Nephron progenitor cell (in vitro differentiated cells): ENCODE measurements at regions not wholly inside any gene's neighbourhood (a gene's known extent, or its start where the extent isn't known, plus 50 kb on each side); places are given as distances from the start of the nearest gene placed in this dataset.

ENCODE experiments used
- DNase-seq: peaks from one replicate; pipeline ENCODE4 v3.0.0; 2021
- H3K27ac Mint-ChIP-seq: 2 replicates; pipeline ENCODE4 v1.8.0; 2021; ENCODE audit warnings: mild to moderate bottlenecking, moderate library complexity, mixed read lengths
- H3K27me3 Mint-ChIP-seq: 2 replicates; pipeline ENCODE4 v1.8.0; 2021; ENCODE audit warnings: mild to moderate bottlenecking, low read depth, mixed read lengths; ENCODE audit not compliant: poor library complexity
- H3K36me3 Mint-ChIP-seq: 2 replicates; pipeline ENCODE4 v1.8.0; 2021; ENCODE audit warnings: low read depth, mixed read lengths
- H3K4me1 Mint-ChIP-seq: 2 replicates; pipeline ENCODE4 v1.8.0; 2021; ENCODE audit warnings: mixed read lengths
- H3K4me3 Mint-ChIP-seq: 2 replicates; pipeline ENCODE4 v1.8.0; 2021; ENCODE audit warnings: mild to moderate bottlenecking, moderate library complexity, mixed read lengths
- H3K9me3 Mint-ChIP-seq: 2 replicates; pipeline ENCODE4 v1.8.0; 2021; ENCODE audit warnings: mild to moderate bottlenecking, moderate library complexity, mixed read lengths
- CTCF ChIP-seq: fragments of 200-600 bp; sonication (generic); IDR thresholded peaks from 2 replicates; pipeline ENCODE4 v1.5.0; 2021; ENCODE audit warnings: antibody characterized with exemption

- DNase-seq: no peak
- Mint-ChIP-seq H3K9me3 (peaks cover 7% of the 10 kb centered on the region), H3K4me3 (no peak overlapping the region), H3K27ac (peak overlapping the region; percentile 75), H3K4me1 (peaks cover 46% of the 10 kb centered on the region), H3K27me3 (peaks cover 2% of the 10 kb centered on the region), H3K36me3 (no peaks in the 10 kb centered on the region)
- TF ChIP-seq CTCF: no peak
Measured at GRCh38 chr9:20083390-20083789, 294.6 kb upstream of the SLC24A2 start.

- peaks cover 2% of the 10 kb centered on the region for H3K27me3 Mint-ChIP-seq
- no peak overlapping the region for H3K4me3 Mint-ChIP-seq
- TF ChIP-seq CTCF: no peak
- H3K4me1 Mint-ChIP-seq: peaks cover 47% of the 10 kb centered on the region
- peak overlapping the region; percentile 75 for H3K27ac Mint-ChIP-seq
- no peak for DNase-seq
- peaks cover 7% of the 10 kb centered on the region for H3K9me3 Mint-ChIP-seq
- no peaks in the 10 kb centered on the region for H3K36me3 Mint-ChIP-seq
Measured at GRCh38 chr9:20082831-20083230, 294.0 kb upstream of the SLC24A2 start.

- H3K27me3 Mint-ChIP-seq: peaks cover 2% of the 10 kb centered on the region
- no peak for DNase-seq
- peaks cover 7% of the 10 kb centered on the region for H3K9me3 Mint-ChIP-seq
- H3K4me3 Mint-ChIP-seq: no peak overlapping the region
- peaks cover 47% of the 10 kb centered on the region for H3K4me1 Mint-ChIP-seq
- no peak for TF ChIP-seq CTCF
- no peak overlapping the region for H3K27ac Mint-ChIP-seq
- H3K36me3 Mint-ChIP-seq: no peaks in the 10 kb centered on the region
Measured at GRCh38 chr9:20082406-20082805, 293.6 kb upstream of the SLC24A2 start.

GRCh38 chr9:20078246-20078645, 289.4 kb upstream of the SLC24A2 start:
- Mint-ChIP-seq H3K4me3 (no peak overlapping the region), H3K9me3 (peaks cover 7% of the 10 kb centered on the region), H3K27me3 (peaks cover 2% of the 10 kb centered on the region), H3K4me1 (peaks cover 24% of the 10 kb centered on the region), H3K36me3 (no peaks in the 10 kb centered on the region), H3K27ac (peak overlapping the region; percentile 55)
- DNase-seq: no peak
- no peak for TF ChIP-seq CTCF

- H3K27ac Mint-ChIP-seq: no peak overlapping the region
- no peak for TF ChIP-seq CTCF
- H3K4me1 Mint-ChIP-seq: peaks cover 17% of the 10 kb centered on the region
- H3K27me3 Mint-ChIP-seq: peaks cover 2% of the 10 kb centered on the region
- H3K36me3 Mint-ChIP-seq: no peaks in the 10 kb centered on the region
- DNase-seq: no peak
- H3K9me3 Mint-ChIP-seq: no peaks in the 10 kb centered on the region
- no peak overlapping the region for H3K4me3 Mint-ChIP-seq
Measured at GRCh38 chr9:20074291-20074690, 285.5 kb upstream of the SLC24A2 start.

GRCh38 chr9:20070336-20070735, 281.5 kb upstream of the SLC24A2 start:
- Mint-ChIP-seq H3K27ac (no peak overlapping the region), H3K9me3 (peaks cover 5% of the 10 kb centered on the region), H3K27me3 (no peaks in the 10 kb centered on the region), H3K4me1 (peaks cover 20% of the 10 kb centered on the region), H3K4me3 (no peak overlapping the region), H3K36me3 (peaks cover 6% of the 10 kb centered on the region)
- no peak for DNase-seq
- TF ChIP-seq CTCF: no peak
